Central memory CD8-positive, alpha-beta T cell (primary cell): ENCODE measurements at regions not wholly inside any gene's neighbourhood (a gene's known extent, or its start where the extent isn't known, plus 50 kb on each side); places are given as distances from the start of the nearest gene placed in this dataset.
"Not testable (repeated sequence)": the region's sequence is repeated elsewhere in the genome, so short reads cannot be mapped to it uniquely, and the experiment has no call there.

Experiments
- ATAC-seq: fragments of 150-1000 bp; cut with Tn5 transposase; replicated peaks from 2 replicates; pipeline ENCODE4 v1.10.0; 2022; ENCODE audit warnings: mild to moderate bottlenecking, moderate FRiP score, moderate number of reproducible peaks; ENCODE audit not compliant: poor library complexity, severe bottlenecking; ENCODE audit errors: extremely low read depth
- DNase-seq, 2 donors: peaks; one replicate each; pipeline ENCODE4 v3.0.0; 2021; ENCODE audit warnings: low spot score in 2 of 2
- H3K27ac Mint-ChIP-seq: one replicate; pipeline ENCODE4 v1.8.0; 2022; ENCODE audit warnings: low read depth, mild to moderate bottlenecking, moderate library complexity, mixed read lengths
- H3K27me3 Mint-ChIP-seq: one replicate; pipeline ENCODE4 v1.8.0; 2022; ENCODE audit warnings: mixed read lengths
- H3K36me3 Mint-ChIP-seq: one replicate; pipeline ENCODE4 v1.8.0; 2022; ENCODE audit warnings: mild to moderate bottlenecking, moderate library complexity, mixed read lengths; ENCODE audit not compliant: insufficient read depth
- H3K4me1 Mint-ChIP-seq: one replicate; pipeline ENCODE4 v1.8.0; 2022; ENCODE audit warnings: mixed read lengths
- H3K4me3 Mint-ChIP-seq: one replicate; pipeline ENCODE4 v1.8.0; 2022; ENCODE audit warnings: mild to moderate bottlenecking, moderate library complexity, mixed read lengths
- H3K9me3 Mint-ChIP-seq: one replicate; pipeline ENCODE4 v1.8.0; 2022; ENCODE audit warnings: mixed read lengths

GRCh38 chr3:137191951-137192350, 234.2 kb downstream of the IL20RB start:
- peaks cover 17% of the 10 kb centered on the region for H3K27me3 Mint-ChIP-seq
- H3K4me1 Mint-ChIP-seq, result no peaks in the 10 kb centered on the region
- H3K4me3 Mint-ChIP-seq, result no peak overlapping the region
- H3K36me3 Mint-ChIP-seq, result peaks cover 2% of the 10 kb centered on the region
- ATAC-seq (no peak), DNase-seq (no peak)
- H3K27ac Mint-ChIP-seq, result no peak overlapping the region
- H3K9me3 Mint-ChIP-seq, result no peaks in the 10 kb centered on the region

- DNase-seq, result no peak
- H3K9me3 Mint-ChIP-seq, result no peaks in the 10 kb centered on the region
- H3K27ac Mint-ChIP-seq, result no peak overlapping the region
Observed at GRCh38 chr3:137194301-137194700, 236.5 kb downstream of the IL20RB start.

GRCh38 chr3:137198374-137198773, 240.6 kb downstream of the IL20RB start:
- not testable (repeated sequence) for H3K27ac Mint-ChIP-seq, H3K4me3 Mint-ChIP-seq, DNase-seq, ATAC-seq, H3K4me1 Mint-ChIP-seq, H3K36me3 Mint-ChIP-seq, H3K9me3 Mint-ChIP-seq
- peaks cover 14% of the 10 kb centered on the region for H3K27me3 Mint-ChIP-seq

More at GRCh38 chr3:137194301-137194700, 236.5 kb downstream of the IL20RB start:
- Mint-ChIP-seq H3K27me3 (peaks cover 17% of the 10 kb centered on the region), H3K36me3 (peaks cover 2% of the 10 kb centered on the region), H3K4me1 (no peaks in the 10 kb centered on the region), H3K4me3 (no peak overlapping the region)
- ATAC-seq, result no peak

- Mint-ChIP-seq H3K9me3 (peaks cover 5% of the 10 kb centered on the region), H3K27ac (no peak overlapping the region), H3K4me1 (no peaks in the 10 kb centered on the region), H3K4me3 (no peak overlapping the region), H3K36me3 (peaks cover 2% of the 10 kb centered on the region), H3K27me3 (peaks cover 16% of the 10 kb centered on the region)
- DNase-seq, result no peak
- no peak for ATAC-seq
Observed at GRCh38 chr3:137199678-137200077, 241.9 kb downstream of the IL20RB start.

- no peaks in the 10 kb centered on the region for H3K36me3 Mint-ChIP-seq
- H3K27me3 Mint-ChIP-seq, result peaks cover 30% of the 10 kb centered on the region
- DNase-seq (no peak), ATAC-seq (no peak)
- no peak overlapping the region for H3K4me3 Mint-ChIP-seq
- H3K9me3 Mint-ChIP-seq, result peaks cover 5% of the 10 kb centered on the region
- H3K4me1 Mint-ChIP-seq, result no peaks in the 10 kb centered on the region
- H3K27ac Mint-ChIP-seq, result no peak overlapping the region
Observed at GRCh38 chr3:137201066-137201465, 243.3 kb downstream of the IL20RB start.

GRCh38 chr3:137202941-137203340, 245.2 kb downstream of the IL20RB start:
- Mint-ChIP-seq H3K9me3 (peaks cover 5% of the 10 kb centered on the region), H3K36me3 (no peaks in the 10 kb centered on the region), H3K4me1 (no peaks in the 10 kb centered on the region), H3K27ac (no peak overlapping the region), H3K27me3 (peaks cover 33% of the 10 kb centered on the region), H3K4me3 (no peak overlapping the region)
- no peak for DNase-seq
- no peak for ATAC-seq

- DNase-seq (no peak), ATAC-seq (no peak)
- H3K27me3 Mint-ChIP-seq, result peaks cover 33% of the 10 kb centered on the region
- peaks cover 5% of the 10 kb centered on the region for H3K9me3 Mint-ChIP-seq
- H3K27ac Mint-ChIP-seq, result no peak overlapping the region
- H3K36me3 Mint-ChIP-seq, result no peaks in the 10 kb centered on the region
- H3K4me1 Mint-ChIP-seq, result no peaks in the 10 kb centered on the region
- H3K4me3 Mint-ChIP-seq, result no peak overlapping the region
Observed at GRCh38 chr3:137204409-137204808, 246.6 kb downstream of the IL20RB start.

GRCh38 chr3:137205394-137206045, 247.7 kb downstream of the IL20RB start:
- ATAC-seq, result no peak
- no peak overlapping the region for H3K4me3 Mint-ChIP-seq
- peaks cover 33% of the 10 kb centered on the region for H3K27me3 Mint-ChIP-seq
- no peaks in the 10 kb centered on the region for H3K36me3 Mint-ChIP-seq
- no peak overlapping the region for H3K27ac Mint-ChIP-seq
- DNase-seq, result no peak
- H3K4me1 Mint-ChIP-seq, result no peaks in the 10 kb centered on the region
- peaks cover 5% of the 10 kb centered on the region for H3K9me3 Mint-ChIP-seq

- H3K4me3 Mint-ChIP-seq, result no peak overlapping the region
- DNase-seq (no peak), ATAC-seq (no peak)
- H3K27me3 Mint-ChIP-seq, result peaks cover 26% of the 10 kb centered on the region
- H3K9me3 Mint-ChIP-seq, result peaks cover 5% of the 10 kb centered on the region
- H3K36me3 Mint-ChIP-seq, result no peaks in the 10 kb centered on the region
- no peak overlapping the region for H3K27ac Mint-ChIP-seq
- H3K4me1 Mint-ChIP-seq, result no peaks in the 10 kb centered on the region
Observed at GRCh38 chr3:137207616-137208015, 249.8 kb downstream of the IL20RB start.

- no peaks in the 10 kb centered on the region for H3K4me1 Mint-ChIP-seq
- DNase-seq, result no peak
- H3K4me3 Mint-ChIP-seq, result no peak overlapping the region
- H3K9me3 Mint-ChIP-seq, result peaks cover 6% of the 10 kb centered on the region
- no peak overlapping the region for H3K27ac Mint-ChIP-seq
- H3K27me3 Mint-ChIP-seq, result no peaks in the 10 kb centered on the region
- H3K36me3 Mint-ChIP-seq, result peaks cover under 1% of the 10 kb centered on the region
- ATAC-seq, result no peak
Observed at GRCh38 chr3:137217733-137218132, 259.9 kb downstream of the IL20RB start.

- peaks cover 6% of the 10 kb centered on the region for H3K9me3 Mint-ChIP-seq
- DNase-seq (no peak), ATAC-seq (no peak)
- H3K36me3 Mint-ChIP-seq, result peaks cover 3% of the 10 kb centered on the region
- no peaks in the 10 kb centered on the region for H3K4me1 Mint-ChIP-seq
- no peaks in the 10 kb centered on the region for H3K27me3 Mint-ChIP-seq
- no peak overlapping the region for H3K27ac Mint-ChIP-seq
- H3K4me3 Mint-ChIP-seq, result no peak overlapping the region
Observed at GRCh38 chr3:137219801-137220445, 262.1 kb downstream of the IL20RB start.

- Mint-ChIP-seq H3K27ac (no peak overlapping the region), H3K4me3 (no peak overlapping the region), H3K4me1 (no peaks in the 10 kb centered on the region), H3K36me3 (peaks cover 3% of the 10 kb centered on the region), H3K9me3 (peaks cover 6% of the 10 kb centered on the region), H3K27me3 (peaks cover 13% of the 10 kb centered on the region)
- DNase-seq, result no peak
- no peak for ATAC-seq
Observed at GRCh38 chr3:137222736-137223225, 265.0 kb downstream of the IL20RB start.

- peaks cover 30% of the 10 kb centered on the region for H3K27me3 Mint-ChIP-seq
- H3K4me3 Mint-ChIP-seq, result no peak overlapping the region
- H3K4me1 Mint-ChIP-seq, result no peaks in the 10 kb centered on the region
- H3K36me3 Mint-ChIP-seq, result peaks cover 3% of the 10 kb centered on the region
- DNase-seq, result no peak
- no peak for ATAC-seq
- H3K9me3 Mint-ChIP-seq, result peaks cover 6% of the 10 kb centered on the region
- no peak overlapping the region for H3K27ac Mint-ChIP-seq
Observed at GRCh38 chr3:137224464-137224863, 266.7 kb downstream of the IL20RB start.
